ENCODE measurements at regions not wholly inside any gene's neighbourhood (a gene's known extent, or its start where the extent isn't known, plus 50 kb on each side); places are given as distances from the start of the nearest gene placed in this dataset.
"Not testable (repeated sequence)": the region's sequence is repeated elsewhere in the genome, so short reads cannot be mapped to it uniquely, and the experiment has no call there.

- intact Hi-C loops (cut with DNase I): no loop called here
- DNase-seq: no peak
Observed at GRCh38 chr9:72440992-72441847, 76.2 kb upstream of the ZFAND5 start.

- peak in 8 of 42 donors; percentile 2 to 29 (median 22) for DNase-seq
- intact Hi-C loops (cut with DNase I): no loop called here
Observed at GRCh38 chr9:72440378-72440777, 75.4 kb upstream of the ZFAND5 start.

- DNase-seq; intact Hi-C loops (cut with DNase I): not testable (repeated sequence)
Observed at GRCh38 chr9:72433616-72434267, 68.7 kb upstream of the ZFAND5 start.

- DNase-seq: no peak
- intact Hi-C loops (cut with DNase I): no loop called here
Observed at GRCh38 chr9:72431036-72431435, 66.0 kb upstream of the ZFAND5 start.

- DNase-seq: no peak
- intact Hi-C loops (cut with DNase I): no loop called here
Observed at GRCh38 chr9:72428329-72428728, 63.3 kb upstream of the ZFAND5 start.

GRCh38 chr9:72427801-72428200 is 62.8 kb upstream of the ZFAND5 start:
- intact Hi-C loops (cut with DNase I): no loop called here
- DNase-seq: no peak

GRCh38 chr9:72424131-72424530 is 59.1 kb upstream of the ZFAND5 start:
- intact Hi-C loops (cut with DNase I): no loop called here
- no peak for DNase-seq

GRCh38 chr9:72422214-72422613 is 57.2 kb upstream of the ZFAND5 start:
- DNase-seq: no peak
- intact Hi-C loops (cut with DNase I): no loop called here

GRCh38 chr9:72420783-72421182 is 55.8 kb upstream of the ZFAND5 start:
- intact Hi-C loops (cut with DNase I): no loop called here
- no peak for DNase-seq

- no peak for DNase-seq
- intact Hi-C loops (cut with DNase I): no loop called here
Observed at GRCh38 chr9:72415948-72416347, 50.9 kb upstream of the ZFAND5 start.

- intact Hi-C loops (cut with DNase I): no loop called here
- DNase-seq: no peak
Observed at GRCh38 chr9:72415163-72415562, 50.2 kb upstream of the ZFAND5 start.

Data from head of caudate nucleus (tissue), 42 donors.